Activated CD4-positive, alpha-beta memory T cell treated with anti-CD3 and anti-CD28 coated beads for 36 hours (primary cell): ENCODE measurements at regions not wholly inside any gene's neighbourhood (a gene's known extent, or its start where the extent isn't known, plus 50 kb on each side); places are given as distances from the start of the nearest gene placed in this dataset.

Experiments used
- CTCF ChIA-PET: fragments of 350-600 bp; sonication (Branson Sonifier 250); formaldehyde crosslinking; loops from one replicate; lab custom pipeline; 2021; ENCODE audit warnings: antibody characterized with exemption, inconsistent platforms; lab: Charles Lee
- POLR2A ChIA-PET: fragments of 350-600 bp; sonication (Branson Sonifier 250); formaldehyde crosslinking; loops from one replicate; lab custom pipeline; 2021; ENCODE audit warnings: antibody characterized with exemption; lab: Charles Lee
- DNase-seq: peaks from one replicate; pipeline ENCODE4 v3.0.0-alpha.2; 2020
- H3K27ac Mint-ChIP-seq: one replicate; pipeline ENCODE4 v1.8.0; 2021; ENCODE audit warnings: mixed read lengths
- H3K27me3 Mint-ChIP-seq: one replicate; pipeline ENCODE4 v1.8.0; 2021; ENCODE audit warnings: mixed read lengths
- H3K36me3 Mint-ChIP-seq: one replicate; pipeline ENCODE4 v1.8.0; 2021; ENCODE audit warnings: mixed read lengths
- H3K4me1 Mint-ChIP-seq: one replicate; pipeline ENCODE4 v1.8.0; 2021; ENCODE audit warnings: low read depth, mixed read lengths
- H3K4me3 Mint-ChIP-seq: one replicate; pipeline ENCODE4 v1.8.0; 2021; ENCODE audit warnings: mild to moderate bottlenecking, mixed read lengths
- H3K9me3 Mint-ChIP-seq: one replicate; pipeline ENCODE4 v1.8.0; 2021; ENCODE audit warnings: mixed read lengths
- intact Hi-C: fragments of 100-400 bp; cut with micrococcal nuclease; formaldehyde crosslinking; loops from one replicate; pipeline ENCODE4 v1.15.1; 2023

DNA sequence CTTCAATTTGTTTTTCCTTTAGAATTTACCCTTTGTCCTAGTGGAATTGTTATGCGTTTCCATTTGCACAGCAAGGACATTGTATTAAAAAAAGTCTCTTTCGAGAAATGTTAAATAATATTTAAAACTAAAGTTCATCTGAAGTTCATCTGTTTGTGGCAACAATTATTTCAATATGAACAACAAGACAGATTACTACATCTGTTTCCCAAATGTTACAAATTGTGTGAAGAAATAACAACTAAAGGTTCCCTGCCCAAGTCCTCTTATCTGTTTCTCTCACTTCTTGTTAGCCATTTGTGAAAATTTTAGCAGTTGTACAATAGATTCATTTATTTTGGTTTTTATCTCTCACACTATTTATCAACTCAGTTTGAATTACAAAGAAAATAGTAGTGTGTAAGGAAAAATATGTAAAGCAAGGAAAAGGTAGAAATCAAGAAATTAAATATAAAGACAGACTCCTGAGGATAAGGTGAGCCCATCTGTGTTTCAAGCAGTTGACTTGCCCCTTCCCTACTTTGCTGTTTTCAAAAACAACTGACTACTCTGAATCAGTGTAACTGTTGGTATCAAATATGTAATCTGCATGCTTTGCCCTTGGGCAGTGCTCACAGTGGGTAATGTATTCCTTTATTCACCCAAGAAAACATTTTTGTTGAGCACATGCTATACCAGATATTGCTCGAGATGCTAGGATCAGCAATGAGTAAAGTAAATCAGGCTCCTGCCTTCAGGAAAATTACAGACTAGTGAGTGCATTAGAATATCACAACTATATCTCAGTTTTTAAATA, 118.9 kb upstream of the PCDH7 start:
- H3K27ac Mint-ChIP-seq, result no peak overlapping the region
- H3K9me3 Mint-ChIP-seq, result peaks cover 9% of the 10 kb centered on the region
- ChIA-PET CTCF (no interaction called here), POLR2A (no interaction called here)
- intact Hi-C loops, result no loop called here
- H3K27me3 Mint-ChIP-seq, result no peaks in the 10 kb centered on the region
- H3K4me3 Mint-ChIP-seq, result no peak overlapping the region
- no peak for DNase-seq
- no peaks in the 10 kb centered on the region for H3K36me3 Mint-ChIP-seq
- H3K4me1 Mint-ChIP-seq, result no peaks in the 10 kb centered on the region

- Mint-ChIP-seq H3K4me3 (no peak overlapping the region), H3K36me3 (no peaks in the 10 kb centered on the region), H3K9me3 (peaks cover 9% of the 10 kb centered on the region), H3K27me3 (no peaks in the 10 kb centered on the region), H3K27ac (no peak overlapping the region), H3K4me1 (no peaks in the 10 kb centered on the region)
- no peak for DNase-seq
- ChIA-PET CTCF (no interaction called here), POLR2A (no interaction called here)
- intact Hi-C loops, result no loop called here
These were observed 114.5 kb upstream of the PCDH7 start for GRCh38 chr4:30605616-30606190.

DNA sequence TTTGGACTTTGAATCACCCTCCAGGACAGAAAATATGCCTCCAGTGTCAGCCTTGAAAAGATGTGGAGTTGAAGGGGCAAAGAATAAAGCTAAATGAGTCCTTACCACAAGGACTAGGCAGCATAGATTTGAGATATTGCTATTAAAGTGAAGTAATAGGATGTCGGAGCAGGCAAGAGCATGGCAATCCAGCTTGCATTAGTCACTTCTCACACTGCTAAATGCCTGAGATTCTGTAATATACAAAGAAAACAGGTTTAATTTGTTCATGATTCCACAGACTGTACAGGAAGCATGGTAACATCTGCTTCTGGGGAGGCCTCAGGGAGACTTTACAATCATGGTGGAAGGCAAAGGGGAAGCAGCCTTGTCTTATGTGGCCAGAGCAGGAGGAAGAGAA, 109.8 kb upstream of the PCDH7 start:
- intact Hi-C loops, result no loop called here
- H3K9me3 Mint-ChIP-seq, result peaks cover 16% of the 10 kb centered on the region
- no peaks in the 10 kb centered on the region for H3K36me3 Mint-ChIP-seq
- H3K4me3 Mint-ChIP-seq, result no peak overlapping the region
- ChIA-PET POLR2A (no interaction called here), CTCF (no interaction called here)
- no peaks in the 10 kb centered on the region for H3K27me3 Mint-ChIP-seq
- no peaks in the 10 kb centered on the region for H3K4me1 Mint-ChIP-seq
- no peak overlapping the region for H3K27ac Mint-ChIP-seq
- no peak for DNase-seq

DNA sequence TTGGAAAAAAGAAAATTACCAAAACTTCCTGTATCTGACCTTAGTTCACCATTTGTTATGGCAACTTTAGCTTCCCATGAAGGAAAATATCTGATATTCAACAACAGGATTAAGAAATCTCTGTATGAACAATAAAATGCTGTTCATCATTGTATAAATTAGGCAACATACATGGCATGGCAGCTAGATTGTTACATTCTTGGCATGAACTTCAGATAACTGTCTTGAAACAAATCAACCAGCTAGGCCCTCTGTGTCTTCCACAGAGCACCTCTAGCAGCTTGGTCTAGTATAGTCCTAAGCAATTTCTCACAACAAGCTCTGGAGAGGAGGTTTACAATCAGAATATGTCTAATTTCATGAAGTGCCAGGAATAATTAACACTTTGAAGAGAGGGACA, 105.4 kb upstream of the PCDH7 start:
- no peak overlapping the region for H3K27ac Mint-ChIP-seq
- no peak for DNase-seq
- ChIA-PET CTCF (no interaction called here), POLR2A (no interaction called here)
- no peaks in the 10 kb centered on the region for H3K27me3 Mint-ChIP-seq
- peaks cover 10% of the 10 kb centered on the region for H3K9me3 Mint-ChIP-seq
- no peaks in the 10 kb centered on the region for H3K4me1 Mint-ChIP-seq
- H3K36me3 Mint-ChIP-seq, result no peaks in the 10 kb centered on the region
- H3K4me3 Mint-ChIP-seq, result no peak overlapping the region
- intact Hi-C loops, result no loop called here

GRCh38 chr4:30616942-30617646, 103.1 kb upstream of the PCDH7 start:
- Mint-ChIP-seq H3K4me1 (no peaks in the 10 kb centered on the region), H3K4me3 (no peak overlapping the region), H3K36me3 (no peaks in the 10 kb centered on the region), H3K27me3 (no peaks in the 10 kb centered on the region), H3K9me3 (peaks cover 5% of the 10 kb centered on the region), H3K27ac (no peak overlapping the region)
- intact Hi-C loops, result no loop called here
- POLR2A ChIA-PET, result no interaction called here
- DNase-seq, result no peak
- CTCF ChIA-PET, result no interaction called here

DNA sequence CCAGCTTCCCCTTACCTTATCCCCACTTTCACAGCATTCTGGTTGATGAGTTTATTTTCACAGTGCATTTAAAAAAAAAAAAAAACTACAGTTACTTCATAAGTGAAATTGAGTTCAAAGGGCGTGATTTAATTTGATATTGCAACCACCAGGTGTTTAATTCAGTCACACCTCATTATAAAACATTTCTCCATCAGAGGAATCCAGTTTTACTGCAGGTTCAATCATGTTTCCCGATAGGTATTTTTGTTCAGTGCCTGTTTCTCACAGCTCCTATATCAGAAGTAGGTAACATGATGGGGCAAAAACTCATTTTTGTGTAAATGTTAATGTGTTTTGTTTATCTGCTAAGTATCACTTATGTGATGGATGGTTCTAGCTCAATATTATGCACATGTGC, 102.3 kb upstream of the PCDH7 start:
- ChIA-PET POLR2A (no interaction called here), CTCF (no interaction called here)
- Mint-ChIP-seq H3K9me3 (peaks cover 4% of the 10 kb centered on the region), H3K27ac (no peak overlapping the region), H3K4me1 (no peaks in the 10 kb centered on the region), H3K27me3 (no peaks in the 10 kb centered on the region), H3K4me3 (no peak overlapping the region), H3K36me3 (no peaks in the 10 kb centered on the region)
- intact Hi-C loops, result no loop called here
- no peak for DNase-seq

GRCh38 chr4:30619679-30620078, 100.5 kb upstream of the PCDH7 start:
- Mint-ChIP-seq H3K4me3 (no peak overlapping the region), H3K27me3 (no peaks in the 10 kb centered on the region), H3K4me1 (no peaks in the 10 kb centered on the region), H3K36me3 (no peaks in the 10 kb centered on the region), H3K27ac (no peak overlapping the region), H3K9me3 (peaks cover 4% of the 10 kb centered on the region)
- ChIA-PET POLR2A (no interaction called here), CTCF (no interaction called here)
- intact Hi-C loops, result no loop called here
- no peak for DNase-seq

DNA sequence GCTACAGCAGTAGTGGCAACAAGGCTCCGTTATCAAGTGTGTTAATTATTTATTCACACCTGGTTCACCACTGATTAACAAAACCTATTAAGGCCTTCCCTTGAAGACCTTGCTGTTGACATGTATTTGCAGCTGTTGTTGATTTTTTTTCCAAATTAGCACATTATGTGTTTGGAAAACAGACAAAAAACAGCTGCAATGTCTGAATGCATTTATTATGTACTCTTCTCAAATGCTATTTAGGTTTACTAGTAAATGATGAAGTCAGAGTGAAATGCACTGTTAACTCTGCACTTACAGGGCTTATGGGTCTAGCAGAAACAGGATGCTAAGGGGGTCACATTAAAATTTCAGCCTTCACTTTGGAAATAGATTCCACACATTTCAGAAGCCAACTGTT, 99.5 kb upstream of the PCDH7 start:
- POLR2A ChIA-PET, result no interaction called here
- H3K27me3 Mint-ChIP-seq, result no peaks in the 10 kb centered on the region
- no peaks in the 10 kb centered on the region for H3K36me3 Mint-ChIP-seq
- H3K4me3 Mint-ChIP-seq, result no peak overlapping the region
- H3K9me3 Mint-ChIP-seq, result peaks cover 4% of the 10 kb centered on the region
- intact Hi-C loops, result no loop called here
- H3K4me1 Mint-ChIP-seq, result no peaks in the 10 kb centered on the region
- CTCF ChIA-PET, result no interaction called here
- H3K27ac Mint-ChIP-seq, result no peak overlapping the region
- no peak for DNase-seq

DNA sequence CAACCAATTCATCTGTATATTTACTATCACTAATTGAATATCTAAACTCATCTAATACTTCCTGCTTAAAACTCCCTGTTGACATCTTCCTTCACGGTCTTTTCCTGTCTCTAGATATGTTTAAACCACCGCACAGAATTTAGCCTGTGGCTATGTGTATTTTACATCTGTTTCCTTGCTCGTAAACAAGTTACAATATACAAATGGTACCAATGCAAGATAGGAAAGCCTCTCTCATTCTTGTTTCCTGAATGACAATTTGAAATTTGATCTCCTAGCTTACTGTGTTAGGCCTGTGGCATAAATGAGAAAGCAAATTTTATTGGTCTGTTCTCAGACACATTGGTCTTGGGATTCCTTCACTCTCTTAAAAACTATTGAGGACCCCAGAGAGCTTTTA, 89.7 kb upstream of the PCDH7 start:
- no peak overlapping the region for H3K27ac Mint-ChIP-seq
- intact Hi-C loops, result no loop called here
- POLR2A ChIA-PET, result no interaction called here

GRCh38 chr4:30632751-30633150, 87.4 kb upstream of the PCDH7 start:
- no peak overlapping the region for H3K4me3 Mint-ChIP-seq
- no peaks in the 10 kb centered on the region for H3K27me3 Mint-ChIP-seq
- H3K4me1 Mint-ChIP-seq, result no peaks in the 10 kb centered on the region
- no peak overlapping the region for H3K27ac Mint-ChIP-seq
- intact Hi-C loops, result no loop called here
- H3K9me3 Mint-ChIP-seq, result peaks cover 5% of the 10 kb centered on the region
- no peaks in the 10 kb centered on the region for H3K36me3 Mint-ChIP-seq
- DNase-seq, result no peak
- ChIA-PET POLR2A (no interaction called here), CTCF (no interaction called here)

More for the DNA sequence above, 89.7 kb upstream of the PCDH7 start:
- no peak overlapping the region for H3K4me3 Mint-ChIP-seq
- no peak for DNase-seq
- H3K9me3 Mint-ChIP-seq, result peaks cover 10% of the 10 kb centered on the region
- no peaks in the 10 kb centered on the region for H3K27me3 Mint-ChIP-seq
- CTCF ChIA-PET, result no interaction called here
- H3K4me1 Mint-ChIP-seq, result no peaks in the 10 kb centered on the region
- no peaks in the 10 kb centered on the region for H3K36me3 Mint-ChIP-seq

- no peaks in the 10 kb centered on the region for H3K4me1 Mint-ChIP-seq
These were observed 78.8 kb upstream of the PCDH7 start for GRCh38 chr4:30641345-30641744.

DNA sequence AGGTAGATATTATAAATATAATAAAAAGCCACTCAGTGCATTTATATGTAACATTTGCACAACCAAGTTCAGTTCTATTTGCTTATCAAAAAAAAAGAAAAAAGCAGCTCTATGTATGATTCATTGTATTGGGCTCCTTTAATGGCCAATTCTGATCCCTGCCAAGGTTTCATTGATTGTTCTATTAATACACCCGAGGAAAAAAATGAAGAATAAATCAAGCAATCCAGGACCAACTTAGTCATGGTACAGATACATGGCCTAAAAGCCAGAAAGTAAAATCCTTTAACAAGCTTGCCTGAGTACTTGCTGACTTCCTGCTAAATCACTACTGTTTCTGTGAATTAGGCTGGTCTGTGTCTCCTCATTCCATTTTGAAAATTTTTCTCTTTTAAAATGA, 77.6 kb upstream of the PCDH7 start:
- peaks cover 11% of the 10 kb centered on the region for H3K9me3 Mint-ChIP-seq
- H3K36me3 Mint-ChIP-seq, result no peaks in the 10 kb centered on the region
- intact Hi-C loops, result no loop called here
- no peaks in the 10 kb centered on the region for H3K4me1 Mint-ChIP-seq
- ChIA-PET POLR2A (no interaction called here), CTCF (no interaction called here)
- no peaks in the 10 kb centered on the region for H3K27me3 Mint-ChIP-seq
- H3K27ac Mint-ChIP-seq, result no peak overlapping the region
- H3K4me3 Mint-ChIP-seq, result no peak overlapping the region
- DNase-seq, result no peak

More at GRCh38 chr4:30641345-30641744, 78.8 kb upstream of the PCDH7 start:
- H3K27me3 Mint-ChIP-seq, result no peaks in the 10 kb centered on the region
- no peaks in the 10 kb centered on the region for H3K36me3 Mint-ChIP-seq
- DNase-seq, result no peak
- ChIA-PET CTCF (no interaction called here), POLR2A (no interaction called here)
- peaks cover 11% of the 10 kb centered on the region for H3K9me3 Mint-ChIP-seq
- no peak overlapping the region for H3K27ac Mint-ChIP-seq
- intact Hi-C loops, result no loop called here
- H3K4me3 Mint-ChIP-seq, result no peak overlapping the region
